ENCODE measurements at regions not wholly inside any gene's neighbourhood (a gene's known extent, or its start where the extent isn't known, plus 50 kb on each side); places are given as distances from the start of the nearest gene placed in this dataset.

DNA sequence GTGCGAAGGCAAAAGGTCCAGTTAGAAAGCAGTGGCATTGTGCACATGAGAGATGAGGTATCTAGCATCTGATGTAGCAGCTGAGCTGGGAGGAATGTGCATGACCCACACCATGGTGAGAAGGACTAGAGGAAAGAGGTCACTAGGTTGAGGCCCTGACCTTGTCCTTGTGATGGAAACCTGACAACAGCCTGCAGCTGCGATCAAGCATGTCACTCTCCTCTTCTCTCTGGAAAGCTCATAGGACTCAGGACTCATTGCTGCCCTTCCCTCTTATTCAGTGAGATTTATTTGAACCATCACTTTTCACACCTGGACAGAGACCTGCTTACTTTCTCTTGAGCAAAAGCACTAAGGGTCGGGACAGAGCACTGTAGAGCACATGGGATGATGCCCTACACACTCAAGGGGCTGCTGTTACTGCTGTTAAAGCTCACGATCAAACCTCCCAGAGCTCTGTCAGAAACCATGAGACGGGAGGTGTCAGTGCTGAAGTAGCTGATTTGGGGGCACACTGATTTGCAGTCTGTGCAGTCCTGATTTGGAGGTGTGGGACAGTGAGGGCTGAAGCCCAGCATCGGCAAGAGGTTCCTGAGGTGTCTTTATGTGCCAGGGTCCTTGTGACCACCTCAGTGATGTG, 104.3 kb downstream of the VPREB1 start (continued):
- TF ChIP-seq AFF4 (CRISPR knock-in tag; IDR thresholded peaks at IDR 0.05; ENCODE audit: borderline replicate concordance): no peak

GRCh38 chr22:22349455-22349836, 104.9 kb downstream of the VPREB1 start:
- no peaks in the 10 kb centered on the region for H3K36me3 Mint-ChIP-seq

GRCh38 chr22:22351366-22351765, 106.8 kb downstream of the VPREB1 start:
- no peak overlapping the region for H3K4me3 Mint-ChIP-seq
- no peak overlapping the region for H3K27ac Mint-ChIP-seq
- H3K4me1 Mint-ChIP-seq: peaks cover 16% of the 10 kb centered on the region
- TF ChIP-seq, protein P1, sequence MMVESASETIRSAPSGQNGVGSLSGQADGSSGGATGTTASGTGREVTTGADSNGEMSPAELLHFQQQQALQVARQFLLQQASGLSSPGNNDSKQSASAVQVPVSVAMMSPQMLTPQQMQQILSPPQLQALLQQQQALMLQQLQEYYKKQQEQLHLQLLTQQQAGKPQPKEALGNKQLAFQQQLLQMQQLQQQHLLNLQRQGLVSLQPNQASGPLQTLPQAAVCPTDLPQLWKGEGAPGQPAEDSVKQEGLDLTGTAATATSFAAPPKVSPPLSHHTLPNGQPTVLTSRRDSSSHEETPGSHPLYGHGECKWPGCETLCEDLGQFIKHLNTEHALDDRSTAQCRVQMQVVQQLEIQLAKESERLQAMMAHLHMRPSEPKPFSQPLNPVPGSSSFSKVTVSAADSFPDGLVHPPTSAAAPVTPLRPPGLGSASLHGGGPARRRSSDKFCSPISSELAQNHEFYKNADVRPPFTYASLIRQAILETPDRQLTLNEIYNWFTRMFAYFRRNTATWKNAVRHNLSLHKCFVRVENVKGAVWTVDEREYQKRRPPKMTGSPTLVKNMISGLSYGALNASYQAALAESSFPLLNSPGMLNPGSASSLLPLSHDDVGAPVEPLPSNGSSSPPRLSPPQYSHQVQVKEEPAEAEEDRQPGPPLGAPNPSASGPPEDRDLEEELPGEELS (CRISPR knock-in tag; IDR thresholded peaks at IDR 0.05): no peak
- TF ChIP-seq, protein P2, sequence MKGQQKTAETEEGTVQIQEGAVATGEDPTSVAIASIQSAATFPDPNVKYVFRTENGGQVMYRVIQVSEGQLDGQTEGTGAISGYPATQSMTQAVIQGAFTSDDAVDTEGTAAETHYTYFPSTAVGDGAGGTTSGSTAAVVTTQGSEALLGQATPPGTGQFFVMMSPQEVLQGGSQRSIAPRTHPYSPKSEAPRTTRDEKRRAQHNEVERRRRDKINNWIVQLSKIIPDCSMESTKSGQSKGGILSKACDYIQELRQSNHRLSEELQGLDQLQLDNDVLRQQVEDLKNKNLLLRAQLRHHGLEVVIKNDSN (CRISPR knock-in tag; IDR thresholded peaks at IDR 0.05): no peak
- no peak for TF ChIP-seq TP53 (CRISPR knock-in tag; IDR thresholded peaks at IDR 0.05)
- TF ChIP-seq STAT6 (CRISPR knock-in tag; conservative IDR thresholded peaks at IDR 0.05; ENCODE audit: low read depth): no peak
- TF ChIP-seq, protein P3, sequence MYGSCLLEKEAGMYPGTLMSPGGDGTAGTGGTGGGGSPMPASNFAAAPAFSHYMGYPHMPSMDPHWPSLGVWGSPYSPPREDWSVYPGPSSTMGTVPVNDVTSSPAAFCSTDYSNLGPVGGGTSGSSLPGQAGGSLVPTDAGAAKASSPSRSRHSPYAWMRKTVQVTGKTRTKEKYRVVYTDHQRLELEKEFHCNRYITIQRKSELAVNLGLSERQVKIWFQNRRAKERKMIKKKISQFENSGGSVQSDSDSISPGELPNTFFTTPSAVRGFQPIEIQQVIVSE (CRISPR knock-in tag; IDR thresholded peaks at IDR 0.05; ENCODE audit: borderline replicate concordance): no peak
- TF ChIP-seq NFATC4 (CRISPR knock-in tag; IDR thresholded peaks at IDR 0.05): no peak
- no peak for TF ChIP-seq SOX15 (CRISPR knock-in tag; IDR thresholded peaks at IDR 0.05)
- no peak for TF ChIP-seq JUN (CRISPR knock-in tag; IDR thresholded peaks at IDR 0.05)
- TF ChIP-seq SMAD3 (CRISPR knock-in tag; IDR thresholded peaks at IDR 0.05; ENCODE audit: borderline replicate concordance): no peak
- no peak for TF ChIP-seq TEAD1 (CRISPR knock-in tag; IDR thresholded peaks at IDR 0.05)
- TF ChIP-seq, protein P4, sequence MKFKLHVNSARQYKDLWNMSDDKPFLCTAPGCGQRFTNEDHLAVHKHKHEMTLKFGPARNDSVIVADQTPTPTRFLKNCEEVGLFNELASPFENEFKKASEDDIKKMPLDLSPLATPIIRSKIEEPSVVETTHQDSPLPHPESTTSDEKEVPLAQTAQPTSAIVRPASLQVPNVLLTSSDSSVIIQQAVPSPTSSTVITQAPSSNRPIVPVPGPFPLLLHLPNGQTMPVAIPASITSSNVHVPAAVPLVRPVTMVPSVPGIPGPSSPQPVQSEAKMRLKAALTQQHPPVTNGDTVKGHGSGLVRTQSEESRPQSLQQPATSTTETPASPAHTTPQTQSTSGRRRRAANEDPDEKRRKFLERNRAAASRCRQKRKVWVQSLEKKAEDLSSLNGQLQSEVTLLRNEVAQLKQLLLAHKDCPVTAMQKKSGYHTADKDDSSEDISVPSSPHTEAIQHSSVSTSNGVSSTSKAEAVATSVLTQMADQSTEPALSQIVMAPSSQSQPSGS (CRISPR knock-in tag; IDR thresholded peaks at IDR 0.05; ENCODE audit: borderline replicate concordance, low read depth): no peak
- no peak for TF ChIP-seq GABPB1 (CRISPR knock-in tag; IDR thresholded peaks at IDR 0.05)
- TF ChIP-seq ZBTB43 (CRISPR knock-in tag; IDR thresholded peaks at IDR 0.05): no peak
- no peak for TF ChIP-seq MYBL2 (CRISPR knock-in tag; IDR thresholded peaks at IDR 0.05)
- POLR2A ChIA-PET: no interaction called here
- no peaks in the 10 kb centered on the region for H3K36me3 Mint-ChIP-seq
- no peaks in the 10 kb centered on the region for H3K9me3 Mint-ChIP-seq
- H3K27me3 Mint-ChIP-seq (ENCODE audit: low read depth): peaks cover 100% of the 10 kb centered on the region
- ATAC-seq (no peak), DNase-seq (ENCODE audit: low spot score) (no peak)
- CTCF ChIA-PET: interaction anchor here (1.0 kb wide), 1 partner anchor 8 kb away, joined by 3 read pairs; no protein-coding TSS in a partner anchor

More at GRCh38 chr22:22349455-22349836, 104.9 kb downstream of the VPREB1 start:
- ChIA-PET CTCF (interaction anchor here (0.9 to 1.4 kb wide), 5 partner anchors 32 to 115 kb away, joined by 3 to 8 read pairs (median 5); no protein-coding TSS in a partner anchor), POLR2A (no interaction called here)
- Mint-ChIP-seq H3K9me3 (no peaks in the 10 kb centered on the region), H3K4me3 (no peak overlapping the region), H3K4me1 (peaks cover 16% of the 10 kb centered on the region), H3K27me3 (ENCODE audit: low read depth) (peaks cover 100% of the 10 kb centered on the region), H3K27ac (no peak overlapping the region)
- ATAC-seq: peak; percentile 46; the same call in 1 of the 2 replicates
- no peak for TF ChIP-seq ZNF138 (CRISPR knock-in tag; conservative IDR thresholded peaks at IDR 0.05)
- no peak for TF ChIP-seq ZNF263 (CRISPR knock-in tag; IDR thresholded peaks at IDR 0.05; ENCODE audit: low read depth)
- TF ChIP-seq FOXP1 (CRISPR knock-in tag; IDR thresholded peaks at IDR 0.05; ENCODE audit: borderline replicate concordance): no peak
- no peak for DNase-seq (ENCODE audit: low spot score)
